ENCODE measurements at regions not wholly inside any gene's neighbourhood (a gene's known extent, or its start where the extent isn't known, plus 50 kb on each side); places are given as distances from the start of the nearest gene placed in this dataset.

GRCh38 chr18:67932271-67932670 is 415.8 kb upstream of the DSEL start:
- TF ChIP-seq CTCF (conservative IDR thresholded peaks at IDR 0.05 in 1 of 2, IDR thresholded peaks at IDR 0.05 in 1 of 2; ENCODE audit: extremely low read depth in 1 of 2, insufficient read depth in 1 of 2, low read depth in 1 of 2, low read length in 2 of 2): no peak
- TF ChIP-seq EZH2 (IDR thresholded peaks at IDR 0.05; ENCODE audit: borderline replicate concordance, low read length): no peak

All from mammary epithelial cell (primary cell).